HG03097 (cell line): ENCODE measurements at regions not wholly inside any gene's neighbourhood (a gene's known extent, or its start where the extent isn't known, plus 50 kb on each side); places are given as distances from the start of the nearest gene placed in this dataset.
"Not testable (repeated sequence)": the region's sequence is repeated elsewhere in the genome, so short reads cannot be mapped to it uniquely, and the experiment has no call there.

ENCODE experiments used
- ATAC-seq: cut with Tn5 transposase; IDR thresholded peaks from one replicate; pipeline ENCODE4 v1.9.1; 2021; ENCODE audit not compliant: unreplicated experiment, low FRiP score

GRCh38 chrX:95218976-95219375 is 1465.7 kb upstream of the DIAPH2 start:
- no peak for ATAC-seq

GRCh38 chrX:95248386-95248785 is 1436.3 kb upstream of the DIAPH2 start:
- no peak for ATAC-seq

DNA sequence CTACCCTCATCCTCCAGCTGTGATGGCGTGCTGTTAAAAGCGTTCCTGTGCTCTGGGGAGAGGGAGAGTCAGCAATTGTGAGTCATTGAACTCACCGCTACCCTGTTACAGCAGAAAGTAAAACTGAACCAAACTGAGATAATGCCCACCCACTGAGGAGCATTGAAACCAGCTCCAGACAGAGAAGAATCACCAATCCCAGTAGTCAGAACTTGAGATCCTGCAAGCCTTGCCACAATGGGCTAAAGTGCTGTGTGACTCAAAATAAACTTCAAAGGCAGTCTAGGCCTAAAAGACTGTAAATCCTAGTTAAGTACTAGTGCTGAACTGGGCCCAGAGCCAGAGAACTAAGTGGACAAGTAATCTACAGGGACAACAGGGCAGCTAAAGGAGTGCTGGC is 1394.2 kb upstream of the DIAPH2 start:
- ATAC-seq: no peak

- no peak for ATAC-seq
Observed at GRCh38 chrX:95291561-95291960, 1393.1 kb upstream of the DIAPH2 start.

- no peak for ATAC-seq
Observed at GRCh38 chrX:95318882-95319281, 1365.8 kb upstream of the DIAPH2 start.

- no peak for ATAC-seq
Observed at GRCh38 chrX:95325185-95325584, 1359.5 kb upstream of the DIAPH2 start.

DNA sequence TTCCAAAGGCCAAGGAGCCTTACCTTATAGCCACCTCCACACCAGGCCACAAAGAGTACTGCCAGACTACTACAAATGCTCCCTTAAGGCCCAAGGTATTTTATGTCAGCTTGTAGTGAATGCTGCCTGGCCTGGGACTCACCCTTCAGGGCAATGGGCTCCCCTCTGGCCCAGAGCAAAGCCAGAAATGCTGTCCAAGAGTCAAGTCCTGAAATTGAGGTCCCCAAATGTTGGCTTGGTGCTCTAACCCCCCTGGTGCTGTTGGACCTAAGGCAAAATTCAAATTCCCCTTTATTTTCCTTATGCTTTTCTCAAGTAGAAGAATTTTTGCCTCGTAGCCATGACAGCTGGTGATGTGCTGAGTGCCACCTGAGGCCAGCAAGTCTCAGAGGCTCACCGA is 1354.3 kb upstream of the DIAPH2 start:
- ATAC-seq: no peak

- ATAC-seq: no peak
Observed at GRCh38 chrX:95332530-95332929, 1352.1 kb upstream of the DIAPH2 start.

DNA sequence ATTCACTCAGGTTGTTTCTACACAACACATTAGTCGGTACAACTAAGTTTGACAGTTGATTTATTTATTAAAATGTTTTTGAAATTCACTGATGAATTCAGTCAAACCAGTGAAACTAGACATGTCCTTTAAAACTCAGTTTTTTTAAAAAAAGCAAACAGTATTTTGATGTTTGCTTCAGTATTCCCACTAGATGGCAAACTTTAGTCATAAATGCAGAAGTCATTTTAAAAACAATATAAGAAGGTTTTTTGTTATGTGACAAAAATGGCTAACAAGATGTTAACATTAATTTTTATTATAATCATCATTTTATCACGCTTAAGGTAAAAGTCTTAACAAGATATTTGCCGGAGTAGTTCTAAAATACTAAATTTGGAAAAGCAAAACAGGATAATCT is 1337.8 kb upstream of the DIAPH2 start:
- no peak for ATAC-seq

DNA sequence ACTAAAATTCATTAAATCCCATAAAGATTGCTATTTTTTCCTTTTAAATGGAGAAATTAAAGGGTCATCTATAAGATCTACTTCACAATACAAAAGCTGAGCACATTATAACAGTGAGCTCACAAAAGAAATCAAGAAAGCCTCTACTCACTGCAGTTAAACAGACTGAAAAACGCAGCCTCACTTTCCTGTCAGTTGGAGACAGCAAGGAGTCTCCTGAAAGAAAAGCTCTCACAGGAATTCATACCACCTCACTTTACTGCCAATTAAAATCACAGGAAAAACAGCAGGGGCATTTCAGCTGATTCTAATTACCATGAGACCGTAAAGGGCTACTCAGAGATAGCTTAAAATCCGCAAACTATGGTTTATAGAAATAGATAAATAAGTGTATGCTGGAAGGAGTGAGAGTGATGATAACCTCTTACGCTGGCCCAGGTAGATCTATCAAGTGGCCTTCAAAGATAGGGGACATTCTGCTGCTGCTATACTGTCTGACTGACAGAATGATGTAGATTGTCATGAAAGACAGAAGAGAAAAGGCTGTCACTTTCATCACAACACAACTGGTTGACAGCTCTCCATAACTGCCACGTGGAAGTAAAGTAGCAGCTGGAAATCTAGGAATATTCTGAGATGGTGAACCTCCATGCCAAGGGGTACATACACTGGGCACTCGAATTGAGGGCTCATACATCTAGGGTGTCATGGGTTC is 1333.7 kb upstream of the DIAPH2 start:
- no peak for ATAC-seq

DNA sequence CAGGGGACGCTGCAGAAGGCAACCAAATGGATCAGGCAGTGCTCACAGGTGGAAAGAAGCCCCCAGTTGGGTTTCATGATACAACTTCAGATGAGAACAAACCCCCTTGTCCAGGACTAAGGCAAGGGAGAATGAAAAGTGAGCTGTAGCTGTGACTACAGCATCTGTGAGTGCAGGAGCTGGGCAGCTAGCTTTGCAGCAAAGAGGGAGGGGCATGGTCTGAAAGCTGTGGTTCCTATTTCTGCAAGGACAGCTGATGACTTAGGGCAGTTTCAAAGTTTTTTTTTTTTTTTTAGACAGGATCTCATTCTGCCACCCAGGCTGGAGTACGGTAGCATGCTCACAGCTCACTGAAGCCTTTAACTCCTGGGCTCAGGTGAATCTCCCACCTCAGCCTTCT is 1317.4 kb upstream of the DIAPH2 start:
- no peak for ATAC-seq

DNA sequence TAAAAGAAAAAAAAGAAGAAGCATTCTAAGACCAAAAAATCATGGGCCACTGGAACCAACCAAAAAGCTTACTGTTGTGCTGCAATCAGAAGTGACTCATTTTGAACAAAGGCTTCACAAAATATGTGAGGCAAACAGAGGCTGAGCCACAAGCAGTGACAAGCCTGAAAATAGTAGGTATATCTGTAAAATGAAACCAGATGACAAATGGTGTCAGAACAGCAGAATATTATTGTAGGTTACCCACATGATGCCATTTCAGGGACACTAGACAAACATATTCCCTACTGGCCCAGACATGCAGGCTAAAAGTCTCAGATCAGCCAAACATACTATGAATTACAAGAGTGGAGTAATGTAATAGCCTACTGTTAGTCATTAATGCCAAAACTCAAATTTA is 1301.8 kb upstream of the DIAPH2 start:
- ATAC-seq: no peak

GRCh38 chrX:95383778-95384177 is 1300.9 kb upstream of the DIAPH2 start:
- ATAC-seq: no peak

GRCh38 chrX:95427389-95427788 is 1257.3 kb upstream of the DIAPH2 start:
- no peak for ATAC-seq

DNA sequence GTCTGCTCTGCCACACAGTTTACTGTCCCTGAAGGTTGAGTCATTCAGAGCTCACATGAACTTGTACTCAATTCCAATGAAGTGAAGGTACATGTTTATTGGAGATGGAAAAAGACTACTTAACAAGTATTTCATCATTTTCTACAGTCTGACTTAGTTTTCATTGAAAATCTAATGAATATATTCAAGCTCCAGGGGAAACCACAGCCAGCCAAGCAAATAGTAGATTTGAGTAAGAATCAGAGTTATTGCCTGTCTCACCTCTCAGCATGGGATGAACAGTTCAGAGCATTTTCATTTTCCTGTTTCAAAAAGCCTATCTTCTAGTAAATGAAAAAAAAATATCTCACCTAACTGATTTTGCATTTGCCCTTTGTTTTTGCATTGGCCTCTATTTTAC is 1249.4 kb upstream of the DIAPH2 start:
- ATAC-seq: no peak

DNA sequence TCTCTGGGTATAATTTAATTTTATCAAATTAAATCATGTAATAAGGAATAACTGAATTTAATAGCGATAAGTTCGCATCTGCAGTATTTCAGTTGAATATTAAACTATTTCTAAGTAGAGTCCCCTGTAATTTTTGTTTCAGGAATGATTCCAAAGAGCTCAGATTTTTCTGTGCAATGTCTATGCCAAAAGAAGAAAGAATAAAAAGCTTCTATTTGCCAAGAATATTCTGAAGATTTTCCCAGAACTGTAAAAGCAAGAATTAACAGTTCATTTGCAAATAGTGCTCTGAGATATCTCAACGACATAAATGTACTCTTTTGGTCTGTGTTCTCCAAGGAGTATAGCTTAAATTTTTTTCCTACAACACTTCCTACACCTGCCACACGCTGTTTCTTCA is 1242.8 kb upstream of the DIAPH2 start:
- ATAC-seq: no peak

GRCh38 chrX:95484781-95485180 is 1199.9 kb upstream of the DIAPH2 start:
- no peak for ATAC-seq

DNA sequence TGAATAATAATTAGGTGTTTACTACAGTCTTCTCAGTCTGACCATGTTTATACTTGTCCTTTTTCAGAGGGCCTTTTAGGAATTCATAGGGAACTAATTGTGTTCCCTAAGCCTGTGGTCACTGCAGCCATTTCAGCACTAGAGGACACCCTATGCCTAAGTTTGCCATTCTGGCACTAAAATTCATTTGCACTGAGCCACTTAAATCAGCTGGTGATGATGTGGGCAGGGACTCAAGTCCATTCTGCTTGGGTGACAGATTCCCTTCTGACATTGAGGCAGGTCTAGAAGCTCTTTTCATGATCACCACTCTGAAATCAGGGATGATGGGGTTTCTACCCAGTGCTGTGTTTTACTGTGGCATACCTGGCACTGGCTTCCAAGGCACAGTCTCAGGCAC is 1178.9 kb upstream of the DIAPH2 start:
- no peak for ATAC-seq

DNA sequence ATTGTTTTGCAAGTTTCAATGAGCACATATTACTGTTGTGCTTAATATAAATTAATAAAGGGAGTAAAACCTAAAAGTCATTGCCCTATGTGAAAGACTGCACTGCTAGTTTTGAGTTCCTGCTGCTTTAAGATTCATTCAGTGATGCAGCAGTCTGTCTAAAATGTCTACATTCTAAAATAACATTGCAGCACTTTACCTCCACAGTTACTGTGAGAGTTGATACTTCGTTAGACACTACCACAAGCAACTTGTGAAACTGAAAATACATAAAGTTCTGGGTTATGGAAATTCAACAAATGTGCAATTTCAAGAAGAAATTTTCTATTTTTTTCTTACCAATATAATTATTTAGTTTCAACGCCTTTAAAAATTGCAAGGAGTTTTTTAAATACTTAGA is 1175.2 kb upstream of the DIAPH2 start:
- ATAC-seq: no peak

GRCh38 chrX:95524018-95524417 is 1160.6 kb upstream of the DIAPH2 start:
- not testable (repeated sequence) for ATAC-seq

DNA sequence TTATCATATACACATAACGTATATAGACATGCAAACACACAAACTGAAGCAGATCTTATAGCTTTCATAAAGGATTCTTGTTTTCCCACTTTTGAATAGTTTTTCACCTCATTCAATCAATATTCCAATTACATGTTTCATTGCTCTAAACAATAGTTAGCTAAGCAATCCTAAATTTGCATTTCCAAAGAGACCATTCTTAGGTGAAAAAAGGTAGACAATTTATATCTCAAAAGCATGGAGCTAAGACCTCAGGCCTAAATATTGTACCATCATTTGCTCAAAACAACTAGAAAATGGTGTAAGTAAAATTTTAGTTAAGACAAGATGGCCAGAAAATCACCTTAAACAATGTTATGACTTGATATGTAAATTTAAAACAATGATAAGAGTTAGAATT is 1148.5 kb upstream of the DIAPH2 start:
- no peak for ATAC-seq

- ATAC-seq: no peak
Observed at GRCh38 chrX:95536661-95537060, 1148.0 kb upstream of the DIAPH2 start.

- no peak for ATAC-seq
Observed at GRCh38 chrX:95539041-95539440, 1145.6 kb upstream of the DIAPH2 start.
